SK-N-SH (cell line): ENCODE measurements at regions not wholly inside any gene's neighbourhood (a gene's known extent, or its start where the extent isn't known, plus 50 kb on each side); places are given as distances from the start of the nearest gene placed in this dataset.

ENCODE experiments used
- CTCF ChIA-PET: fragments of 300-600, 350-600 bp; formaldehyde crosslinking; extraction: SDS; loops from one replicate; lab custom pipeline; 2021; lab: Yijun Ruan, JAX
- POLR2A ChIA-PET: fragments of 350-600 bp; sonication (Branson Sonifier 250); formaldehyde crosslinking; extraction: SDS; loops from one replicate; lab custom pipeline; 2020; ENCODE audit warnings: antibody characterized with exemption, inconsistent platforms; lab: Yijun Ruan, JAX
- DNase-seq: peaks from one replicate; pipeline ENCODE4 v3.0.0; 2012
- H2AFZ ChIP-seq: fragments of 200-600 bp; sonication (generic); 2 replicates; pipeline ENCODE4 v1.8.1; 2016; ENCODE audit warnings: antibody characterized with exemption, mild to moderate bottlenecking, low read depth
- H3F3A ChIP-seq: fragments of 200-600 bp; sonication (generic); replicated peaks from 2 replicates; pipeline ENCODE3; 2016; ENCODE audit warnings: antibody characterized with exemption, mild to moderate bottlenecking; ENCODE audit not compliant: insufficient read depth
- H3K27ac ChIP-seq, 2 experiments: fragments of 200-500 bp in 1 of 2; fragments of 200-600 bp in 1 of 2; sonication (Bioruptor generic) in 1 of 2; sonication (generic), shearing (Covaris generic) in 1 of 2; 2 replicates each; pipeline versions ENCODE4 v1.5.1 to v1.6.1; 2014 to 2016; ENCODE audit warnings: low read depth in 2 of 2, inconsistent platforms in 1 of 2, low read length in 1 of 2, mild to moderate bottlenecking in 1 of 2, mixed read lengths in 1 of 2
- H3K27me3 ChIP-seq: fragments of 200-600 bp; sonication (generic), shearing (Covaris generic); 2 replicates; pipeline ENCODE4 v1.6.1; 2016; ENCODE audit warnings: mixed run types; ENCODE audit not compliant: insufficient read depth
- H3K36me3 ChIP-seq, 2 experiments: fragments of 200-500 bp in 1 of 2; fragments of 200-600 bp in 1 of 2; sonication (Bioruptor generic) in 1 of 2; sonication (generic) in 1 of 2; replicated peaks in 1 of 2; 2 replicates each; pipeline versions ENCODE3 to v1.5.1; 2014 to 2016; ENCODE audit warnings: low read length in 1 of 2, mild to moderate bottlenecking in 1 of 2; ENCODE audit not compliant: insufficient read depth in 2 of 2, control insufficient read depth in 1 of 2
- H3K4me1 ChIP-seq, 2 experiments: fragments of 200-500 bp in 1 of 2; fragments of 200-600 bp in 1 of 2; sonication (Bioruptor generic) in 1 of 2; sonication (generic), shearing (Covaris generic) in 1 of 2; 2 replicates each; pipeline versions ENCODE4 v1.5.1 to v1.6.1; 2014 to 2016; ENCODE audit warnings: low read depth in 1 of 2, low read length in 1 of 2, mixed run types in 1 of 2; ENCODE audit not compliant: insufficient read depth in 2 of 2, control insufficient read depth in 1 of 2
- H3K4me2 ChIP-seq: fragments of 200-600 bp; sonication (generic), shearing (Covaris generic); 2 replicates; pipeline ENCODE4 v1.6.1; 2017; ENCODE audit warnings: mixed run types
- H3K4me3 ChIP-seq, 2 experiments: fragments of 200-500 bp in 1 of 2; fragments of 200-600 bp in 1 of 2; sonication (Bioruptor generic) in 1 of 2; sonication (generic), shearing (Covaris generic) in 1 of 2; 2 replicates each; pipeline versions ENCODE4 v1.5.1 to v1.8.1; 2014 to 2016; ENCODE audit warnings: low read depth in 2 of 2, inconsistent platforms in 1 of 2, low read length in 1 of 2, mild to moderate bottlenecking in 1 of 2, mixed read lengths in 1 of 2, moderate library complexity in 1 of 2
- H3K79me2 ChIP-seq: fragments of 200-600 bp; sonication (generic); 2 replicates; pipeline ENCODE4 v1.8.1; 2017; ENCODE audit warnings: mild to moderate bottlenecking; ENCODE audit not compliant: insufficient read depth
- H3K9ac ChIP-seq: fragments of 200-600 bp; sonication (generic); 2 replicates; pipeline ENCODE4 v1.6.1; 2017; ENCODE audit warnings: mixed run types
- H3K9me2 ChIP-seq: fragments of 200-600 bp; sonication (generic); 2 replicates; pipeline ENCODE4 v1.6.1; 2017; ENCODE audit warnings: mixed run types
- H3K9me3 ChIP-seq: fragments of 200-600 bp; sonication (generic); 2 replicates; pipeline ENCODE4 v1.6.1; 2017; ENCODE audit warnings: mixed run types, mild to moderate bottlenecking, moderate library complexity
- H4K20me1 ChIP-seq: fragments of 200-600 bp; sonication (generic); 2 replicates; pipeline ENCODE4 v1.6.1; 2017; ENCODE audit warnings: mild to moderate bottlenecking, mixed run types; ENCODE audit not compliant: insufficient read depth
- FOXJ3 ChIP-seq: sonication (generic); formaldehyde crosslinking; IDR thresholded peaks from 2 replicates; pipeline ENCODE4 v1.5.1; 2020; ENCODE audit warnings: mild to moderate bottlenecking, missing genetic modification reagents
- JUND ChIP-seq: IDR thresholded peaks from 2 replicates; pipeline ENCODE4 v1.4.0; 2012
- MEF2A ChIP-seq: IDR thresholded peaks from 2 replicates; pipeline ENCODE4 v1.4.0; 2012; ENCODE audit warnings: low read depth, borderline replicate concordance
- NFIC ChIP-seq: IDR thresholded peaks from 2 replicates; pipeline ENCODE4 v1.4.0; 2012; ENCODE audit warnings: borderline replicate concordance
- NRF1 ChIP-seq: IDR thresholded peaks from 2 replicates; pipeline ENCODE4 v1.6.1; 2012; ENCODE audit warnings: low read depth, mild to moderate bottlenecking, low read length
- RCOR1 ChIP-seq: fragments of 150-350 bp; IDR thresholded peaks from 2 replicates; pipeline ENCODE4 v1.6.1; 2017; ENCODE audit warnings: antibody characterized with exemption, low read length
- RXRA ChIP-seq: IDR thresholded peaks from 2 replicates; pipeline ENCODE4 v1.4.0; 2012; ENCODE audit warnings: low read depth, mild to moderate bottlenecking, borderline replicate concordance
- SIN3A ChIP-seq: IDR thresholded peaks from 2 replicates; pipeline ENCODE4 v1.6.1; 2012; ENCODE audit warnings: low read depth, mild to moderate bottlenecking, low read length, moderate library complexity, borderline replicate concordance
- SMC3 ChIP-seq: IDR thresholded peaks from 2 replicates; pipeline ENCODE4 v1.6.1; 2012; ENCODE audit warnings: low read depth, low read length, improper control_type of control experiment
- TCF12 ChIP-seq: IDR thresholded peaks from 2 replicates; pipeline ENCODE4 v1.4.0; 2012
- TEAD4 ChIP-seq: IDR thresholded peaks from 2 replicates; pipeline ENCODE4 v1.4.0; 2012; ENCODE audit warnings: mild to moderate bottlenecking, borderline replicate concordance; ENCODE audit not compliant: insufficient read depth
- WGBS: methylation state at CpG from one replicate; pipeline ENCODE4 v1.1.6; 2017; ENCODE audit warnings: low lambda C conversion rate; 5-methylcytosine and 5-hydroxymethylcytosine counted together
- TF ChIP-seq, protein P1 (sequence below): IDR thresholded peaks from 2 replicates; pipeline ENCODE4 v1.6.1; 2012; ENCODE audit warnings: mild to moderate bottlenecking, low read depth, low read length, moderate library complexity
- TF ChIP-seq, protein P2 (sequence below): IDR thresholded peaks from 2 replicates; pipeline ENCODE4 v1.4.0; 2012; ENCODE audit warnings: low read depth, borderline replicate concordance
- TF ChIP-seq, protein P3 (sequence below): fragments of 150-350 bp; IDR thresholded peaks from 2 replicates; pipeline ENCODE4 v1.6.1; 2017; ENCODE audit warnings: antibody characterized with exemption, low read length, low read depth, borderline replicate concordance

DNA sequence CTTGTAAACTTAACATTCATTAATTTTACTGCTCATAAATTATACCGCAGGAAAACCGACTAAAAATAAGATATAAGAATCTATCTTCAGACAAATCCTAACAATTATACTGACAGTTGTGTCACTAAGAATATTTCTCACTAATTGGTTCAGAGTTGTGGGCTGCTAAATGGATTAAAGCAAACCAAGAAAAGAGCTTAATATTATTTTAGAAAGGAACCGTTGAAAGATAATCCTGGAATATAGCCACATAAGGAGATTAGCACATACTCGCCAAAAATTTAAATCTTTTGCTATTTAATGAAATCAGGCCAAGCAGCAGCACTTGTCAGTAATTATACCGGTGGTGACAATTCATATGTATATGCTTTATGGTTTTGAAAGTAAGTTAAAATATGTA lies 132.8 kb downstream of the SLIT2 start:
- ChIA-PET POLR2A (no interaction called here), CTCF (interaction anchor here (1.0 to 1.8 kb wide), 2 partner anchors 11 to 29 kb away, joined by 3 to 9 read pairs; no protein-coding TSS in a partner anchor)
- no peak overlapping the region for H2AFZ ChIP-seq
- H3K9me3 ChIP-seq: no peaks in the 10 kb centered on the region
- no peaks in the 10 kb centered on the region for H3K9me2 ChIP-seq
- no peak overlapping the region for H3K4me3 ChIP-seq
- H3K27ac ChIP-seq: no peak overlapping the region
- TF ChIP-seq, protein P1, sequence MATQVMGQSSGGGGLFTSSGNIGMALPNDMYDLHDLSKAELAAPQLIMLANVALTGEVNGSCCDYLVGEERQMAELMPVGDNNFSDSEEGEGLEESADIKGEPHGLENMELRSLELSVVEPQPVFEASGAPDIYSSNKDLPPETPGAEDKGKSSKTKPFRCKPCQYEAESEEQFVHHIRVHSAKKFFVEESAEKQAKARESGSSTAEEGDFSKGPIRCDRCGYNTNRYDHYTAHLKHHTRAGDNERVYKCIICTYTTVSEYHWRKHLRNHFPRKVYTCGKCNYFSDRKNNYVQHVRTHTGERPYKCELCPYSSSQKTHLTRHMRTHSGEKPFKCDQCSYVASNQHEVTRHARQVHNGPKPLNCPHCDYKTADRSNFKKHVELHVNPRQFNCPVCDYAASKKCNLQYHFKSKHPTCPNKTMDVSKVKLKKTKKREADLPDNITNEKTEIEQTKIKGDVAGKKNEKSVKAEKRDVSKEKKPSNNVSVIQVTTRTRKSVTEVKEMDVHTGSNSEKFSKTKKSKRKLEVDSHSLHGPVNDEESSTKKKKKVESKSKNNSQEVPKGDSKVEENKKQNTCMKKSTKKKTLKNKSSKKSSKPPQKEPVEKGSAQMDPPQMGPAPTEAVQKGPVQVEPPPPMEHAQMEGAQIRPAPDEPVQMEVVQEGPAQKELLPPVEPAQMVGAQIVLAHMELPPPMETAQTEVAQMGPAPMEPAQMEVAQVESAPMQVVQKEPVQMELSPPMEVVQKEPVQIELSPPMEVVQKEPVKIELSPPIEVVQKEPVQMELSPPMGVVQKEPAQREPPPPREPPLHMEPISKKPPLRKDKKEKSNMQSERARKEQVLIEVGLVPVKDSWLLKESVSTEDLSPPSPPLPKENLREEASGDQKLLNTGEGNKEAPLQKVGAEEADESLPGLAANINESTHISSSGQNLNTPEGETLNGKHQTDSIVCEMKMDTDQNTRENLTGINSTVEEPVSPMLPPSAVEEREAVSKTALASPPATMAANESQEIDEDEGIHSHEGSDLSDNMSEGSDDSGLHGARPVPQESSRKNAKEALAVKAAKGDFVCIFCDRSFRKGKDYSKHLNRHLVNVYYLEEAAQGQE: no peak
- TF ChIP-seq TCF12 (no peak), JUND (no peak), MEF2A (no peak)
- 78% methylated on average over 5 of the region's 5 CpGs for WGBS
- no peak overlapping the region for H3K4me2 ChIP-seq
- H3K9ac ChIP-seq: no peak overlapping the region
- H3K27me3 ChIP-seq: no peaks in the 10 kb centered on the region
- peaks cover 0 to 4% of the 10 kb centered on the region in 2 experiments for H3K36me3 ChIP-seq
- H3K4me1 ChIP-seq: peaks cover 0 to 8% of the 10 kb centered on the region in 2 experiments; a peak in 2 of 4 replicates
- no peaks in the 10 kb centered on the region for H4K20me1 ChIP-seq
- no peak for DNase-seq
- peaks cover 13% of the 10 kb centered on the region for H3K79me2 ChIP-seq
- peaks cover 4% of the 10 kb centered on the region for H3F3A ChIP-seq

DNA sequence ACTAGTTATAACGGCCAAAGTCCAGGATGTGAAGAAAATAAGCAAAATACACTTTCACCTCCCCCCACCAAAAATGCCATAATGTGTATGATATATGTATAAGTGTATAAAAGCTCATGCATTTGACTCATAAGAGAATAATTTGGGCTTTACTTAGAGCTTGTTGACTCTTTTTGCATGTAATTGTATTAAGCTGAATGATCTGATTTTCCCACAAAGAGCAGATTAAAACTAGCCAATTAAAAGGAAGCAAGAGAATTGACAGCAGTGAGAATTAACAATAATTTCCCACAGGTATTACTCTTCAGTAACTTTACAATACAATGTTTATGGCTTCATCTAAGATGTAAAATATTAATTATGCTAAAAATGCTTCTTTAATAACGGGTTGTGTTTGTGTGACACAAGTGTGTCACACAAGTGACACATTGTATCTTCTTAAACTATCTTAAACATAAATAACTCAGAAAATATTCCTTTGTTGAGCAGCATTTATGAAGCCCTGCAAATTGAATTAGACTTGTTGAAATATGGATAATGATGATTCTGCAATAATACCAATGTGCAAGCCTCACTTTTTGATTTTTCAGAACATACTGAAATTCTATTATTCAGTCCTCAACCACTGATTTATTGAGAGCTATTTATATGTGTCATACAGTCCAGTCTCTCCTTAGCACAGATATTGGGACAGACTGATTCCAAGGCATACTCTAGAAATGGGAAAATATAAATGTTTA lies 134.5 kb downstream of the SLIT2 start:
- H3K4me3 ChIP-seq: no peak overlapping the region
- POLR2A ChIA-PET: no interaction called here
- peaks cover 9% of the 10 kb centered on the region for H3F3A ChIP-seq
- no peak overlapping the region for H2AFZ ChIP-seq
- no peak overlapping the region for H3K9ac ChIP-seq
- 79% methylated on average over 2 of the region's 2 CpGs for WGBS
- peaks cover 0 to 8% of the 10 kb centered on the region in 2 experiments; a peak in 2 of 4 replicates for H3K4me1 ChIP-seq
- no peak overlapping the region for H3K27ac ChIP-seq
- no peaks in the 10 kb centered on the region for H3K36me3 ChIP-seq
- no peaks in the 10 kb centered on the region for H3K9me2 ChIP-seq
- TF ChIP-seq, protein P2, sequence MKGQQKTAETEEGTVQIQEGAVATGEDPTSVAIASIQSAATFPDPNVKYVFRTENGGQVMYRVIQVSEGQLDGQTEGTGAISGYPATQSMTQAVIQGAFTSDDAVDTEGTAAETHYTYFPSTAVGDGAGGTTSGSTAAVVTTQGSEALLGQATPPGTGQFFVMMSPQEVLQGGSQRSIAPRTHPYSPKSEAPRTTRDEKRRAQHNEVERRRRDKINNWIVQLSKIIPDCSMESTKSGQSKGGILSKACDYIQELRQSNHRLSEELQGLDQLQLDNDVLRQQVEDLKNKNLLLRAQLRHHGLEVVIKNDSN: no peak
- TF ChIP-seq RCOR1 (no peak), NFIC (no peak), TEAD4 (no peak), SMC3 (no peak), RXRA (no peak), FOXJ3 (CRISPR knock-in tag) (no peak), NRF1 (no peak), SIN3A (no peak), MEF2A (no peak)
- TF ChIP-seq, protein P3, sequence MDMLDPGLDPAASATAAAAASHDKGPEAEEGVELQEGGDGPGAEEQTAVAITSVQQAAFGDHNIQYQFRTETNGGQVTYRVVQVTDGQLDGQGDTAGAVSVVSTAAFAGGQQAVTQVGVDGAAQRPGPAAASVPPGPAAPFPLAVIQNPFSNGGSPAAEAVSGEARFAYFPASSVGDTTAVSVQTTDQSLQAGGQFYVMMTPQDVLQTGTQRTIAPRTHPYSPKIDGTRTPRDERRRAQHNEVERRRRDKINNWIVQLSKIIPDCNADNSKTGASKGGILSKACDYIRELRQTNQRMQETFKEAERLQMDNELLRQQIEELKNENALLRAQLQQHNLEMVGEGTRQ: no peak
- TF ChIP-seq, protein P1: no peak
- TF ChIP-seq, all 33 proteins: peak for 0
- H3K4me2 ChIP-seq: no peak overlapping the region
- no peaks in the 10 kb centered on the region for H3K27me3 ChIP-seq
- peaks cover 19% of the 10 kb centered on the region for H3K79me2 ChIP-seq
- no peaks in the 10 kb centered on the region for H3K9me3 ChIP-seq
- no peak for DNase-seq
- H4K20me1 ChIP-seq: no peaks in the 10 kb centered on the region
- CTCF ChIA-PET: interaction anchor here (0.8 to 2.1 kb wide), 2 partner anchors 9 to 298 kb away, joined by 4 to 8 read pairs; no protein-coding TSS in a partner anchor
